GM21528 (cell line): ENCODE measurements at regions not wholly inside any gene's neighbourhood (a gene's known extent, or its start where the extent isn't known, plus 50 kb on each side); places are given as distances from the start of the nearest gene placed in this dataset.

Source experiments
- ATAC-seq: cut with Tn5 transposase; IDR thresholded peaks from one replicate; pipeline ENCODE4 v1.9.1; 2021; ENCODE audit warnings: mild to moderate bottlenecking, moderate library complexity; ENCODE audit not compliant: unreplicated experiment, low FRiP score

DNA sequence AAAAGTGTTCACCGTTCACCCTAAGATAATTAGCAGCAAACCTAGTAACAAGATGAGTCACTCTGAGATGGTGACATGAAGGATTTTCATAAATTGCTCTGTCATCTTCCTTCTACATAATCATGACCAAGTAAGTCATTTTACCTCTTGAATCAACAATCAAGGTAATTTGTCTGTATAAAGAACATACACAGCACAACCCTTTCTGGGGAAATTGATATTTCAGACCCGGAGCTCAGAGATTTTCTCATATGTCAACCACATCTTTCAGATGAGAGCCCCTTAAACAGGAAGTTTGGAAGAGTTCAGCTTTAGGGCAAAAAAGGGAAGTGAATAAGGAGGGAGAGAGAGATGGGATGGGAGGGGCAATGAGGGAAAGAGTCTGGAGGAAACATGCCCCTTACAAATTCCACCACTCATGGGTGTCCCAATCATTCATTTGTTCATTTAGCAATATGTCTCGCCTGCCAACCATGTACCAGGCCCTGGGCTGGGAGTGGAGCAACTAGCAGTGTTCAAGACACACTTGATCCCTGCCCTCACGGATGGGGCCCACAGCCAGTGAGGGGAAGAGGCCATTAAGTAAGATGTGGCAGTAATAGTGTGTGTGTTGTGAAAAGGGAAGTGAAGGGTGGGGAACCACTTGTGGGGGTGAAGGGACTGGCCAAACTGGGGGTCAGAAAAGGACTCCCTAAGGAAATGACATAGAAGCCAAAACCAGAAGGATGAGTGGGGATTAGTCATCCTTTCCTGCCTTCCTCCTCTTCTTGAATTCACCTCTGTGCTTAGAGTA is 190.9 kb downstream of the MAFB start:
- ATAC-seq: no peak

DNA sequence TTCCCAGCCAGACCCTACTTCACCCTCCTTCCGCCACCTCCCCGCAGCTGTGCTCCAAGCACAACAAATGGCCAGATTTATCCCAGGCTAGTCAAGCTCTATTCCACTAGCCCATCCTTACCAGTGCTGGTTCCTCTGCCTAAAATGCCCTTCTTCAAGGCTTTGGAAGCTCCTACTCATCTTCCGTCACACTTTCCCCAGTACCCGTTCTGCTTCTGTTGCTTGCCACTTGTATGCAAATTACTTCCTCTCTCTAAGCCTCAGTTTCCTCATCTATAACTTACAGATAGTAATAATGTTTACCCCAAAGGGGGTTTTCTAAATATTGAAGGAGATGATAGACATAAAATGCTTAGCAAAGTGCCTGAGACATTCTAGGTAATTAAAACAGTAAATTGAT is 193.1 kb downstream of the MAFB start:
- no peak for ATAC-seq

DNA sequence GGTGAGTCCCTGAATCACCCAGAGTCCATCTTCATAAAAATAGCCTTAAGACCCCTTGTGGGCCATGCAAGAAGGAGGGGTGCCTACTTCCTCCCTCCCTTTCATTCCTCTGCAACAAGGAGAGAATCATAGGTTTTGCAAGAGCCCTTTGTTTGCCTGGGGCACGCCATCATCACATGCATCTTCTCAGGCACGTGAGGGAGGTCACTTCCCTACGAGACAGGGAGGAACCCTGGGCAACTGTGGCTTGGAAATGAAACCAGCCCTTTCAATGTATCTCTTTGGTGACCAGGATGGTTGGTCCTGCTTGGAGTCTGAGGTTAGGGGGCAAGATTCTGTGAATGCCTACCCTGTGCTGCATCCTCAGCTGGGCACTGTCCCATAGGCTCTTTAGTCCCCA is 194.8 kb downstream of the MAFB start:
- ATAC-seq: no peak

DNA sequence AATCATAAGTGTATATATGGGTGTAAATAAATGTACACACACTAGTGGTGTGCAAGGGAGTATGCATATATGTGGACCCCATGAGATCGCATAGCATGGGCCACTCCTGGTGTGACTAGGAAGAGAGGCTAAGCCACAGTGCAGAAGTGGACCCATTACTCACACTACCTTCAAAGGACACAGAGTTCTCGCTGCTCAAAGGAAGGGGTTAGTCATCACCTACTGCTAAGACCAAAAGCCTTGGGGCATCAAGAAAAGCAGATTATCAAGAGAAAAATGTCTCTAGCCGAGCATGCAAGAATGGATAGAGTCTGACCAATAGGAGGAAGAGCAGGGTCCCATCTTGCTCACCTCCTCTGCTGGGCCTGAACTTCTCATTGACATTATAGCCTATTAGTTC is 195.5 kb downstream of the MAFB start:
- no peak for ATAC-seq

DNA sequence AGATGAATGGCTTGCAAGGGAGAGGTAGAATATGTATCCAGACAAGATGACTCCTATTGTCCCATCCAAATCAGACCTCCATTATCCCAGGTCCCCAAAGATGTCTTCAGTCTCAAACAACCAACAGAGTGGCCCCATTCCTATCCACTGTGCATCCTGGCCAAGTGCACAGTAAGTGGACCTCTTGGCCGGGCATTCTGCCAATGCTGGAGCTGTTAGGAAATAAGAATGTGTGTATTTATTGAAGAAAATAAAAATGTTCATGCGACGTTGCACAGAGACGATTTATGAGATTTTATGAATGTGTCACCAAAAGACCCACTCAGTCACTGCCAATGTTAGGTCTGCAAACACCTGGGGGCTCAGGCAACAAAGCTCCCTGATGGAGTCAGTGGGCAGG is 196.0 kb downstream of the MAFB start:
- no peak for ATAC-seq

DNA sequence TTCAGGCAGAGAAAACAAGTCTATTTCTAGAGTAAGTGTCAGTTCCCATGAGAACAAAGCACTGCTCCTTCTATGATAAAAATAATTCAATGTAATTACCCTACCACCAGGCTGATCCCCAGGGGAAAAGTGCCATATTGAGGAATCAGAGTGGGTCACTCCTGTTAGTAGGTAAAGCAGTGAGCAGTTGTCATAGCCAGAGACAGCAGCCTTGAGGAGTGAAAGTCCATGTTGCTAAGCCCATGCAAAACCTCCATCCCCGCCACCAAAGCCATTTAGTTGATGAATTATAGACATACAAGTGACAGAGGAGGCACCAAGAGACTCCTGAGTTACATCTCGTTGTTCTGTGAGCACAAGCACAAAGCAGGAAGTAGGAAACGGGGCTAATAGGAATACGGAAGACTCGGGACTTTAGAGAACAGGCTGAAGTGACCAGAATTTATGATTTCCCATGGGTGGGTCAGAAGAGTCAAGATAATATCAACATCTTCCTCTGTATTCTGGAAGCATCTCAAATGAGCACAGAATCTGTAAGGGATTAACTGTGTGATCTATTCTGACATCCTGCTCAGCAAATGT is 197.9 kb downstream of the MAFB start:
- ATAC-seq: no peak

DNA sequence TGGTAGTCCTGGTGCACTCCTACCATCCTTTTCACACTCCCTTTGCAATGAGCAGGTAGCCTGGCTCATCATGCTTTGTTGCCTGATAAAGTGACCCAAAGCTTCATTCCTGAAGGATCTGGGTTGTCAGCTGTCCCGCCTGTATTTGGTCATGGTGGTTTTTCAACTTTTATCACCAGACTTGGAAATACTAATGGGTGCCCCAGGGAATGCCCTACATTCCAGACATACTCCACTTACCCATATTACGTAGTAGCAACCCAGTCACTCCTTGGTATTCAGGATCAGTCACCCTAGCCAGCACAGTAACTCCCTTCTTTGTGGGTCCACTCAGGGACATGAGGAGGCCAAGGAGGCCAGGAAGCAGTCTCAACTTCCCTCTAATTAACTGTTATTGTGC is 199.2 kb downstream of the MAFB start:
- no peak for ATAC-seq

DNA sequence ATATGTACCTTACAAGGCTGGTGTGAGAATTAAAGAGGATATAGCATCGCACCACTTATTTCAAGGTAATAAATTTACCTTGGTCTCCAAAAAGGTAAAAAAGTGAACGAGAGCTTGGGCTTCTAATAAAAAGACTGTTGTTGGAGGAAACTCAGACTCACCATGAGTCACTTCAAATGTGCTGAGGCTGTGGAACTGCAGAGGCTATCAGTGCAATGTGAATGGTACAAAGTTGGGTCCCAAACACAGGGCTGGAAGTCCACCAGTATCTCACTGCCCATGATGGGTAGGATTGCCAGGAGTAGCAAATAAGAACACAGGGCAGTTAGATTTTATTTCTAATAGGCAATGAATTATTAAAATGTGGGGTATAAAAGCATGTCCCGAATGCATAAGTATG is 200.6 kb downstream of the MAFB start:
- no peak for ATAC-seq

DNA sequence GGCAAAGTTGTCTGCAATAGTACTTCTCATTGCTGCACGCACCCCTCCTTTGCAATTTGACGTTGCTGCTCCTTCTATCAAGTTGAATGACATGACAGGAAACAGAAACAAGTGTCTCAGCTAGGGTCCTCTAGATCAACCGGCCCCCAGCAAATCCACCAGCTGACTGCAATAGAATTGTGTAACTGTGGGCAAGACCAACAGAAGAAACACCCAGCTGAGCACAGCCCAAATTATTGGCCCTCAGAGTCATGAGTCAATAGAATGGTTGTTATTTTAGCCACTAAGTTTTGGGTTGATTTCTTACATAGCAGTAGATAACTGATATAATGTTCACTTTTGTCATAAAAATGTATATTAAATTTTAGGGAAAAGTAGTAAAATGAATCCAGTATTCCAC is 202.7 kb downstream of the MAFB start:
- ATAC-seq: no peak

DNA sequence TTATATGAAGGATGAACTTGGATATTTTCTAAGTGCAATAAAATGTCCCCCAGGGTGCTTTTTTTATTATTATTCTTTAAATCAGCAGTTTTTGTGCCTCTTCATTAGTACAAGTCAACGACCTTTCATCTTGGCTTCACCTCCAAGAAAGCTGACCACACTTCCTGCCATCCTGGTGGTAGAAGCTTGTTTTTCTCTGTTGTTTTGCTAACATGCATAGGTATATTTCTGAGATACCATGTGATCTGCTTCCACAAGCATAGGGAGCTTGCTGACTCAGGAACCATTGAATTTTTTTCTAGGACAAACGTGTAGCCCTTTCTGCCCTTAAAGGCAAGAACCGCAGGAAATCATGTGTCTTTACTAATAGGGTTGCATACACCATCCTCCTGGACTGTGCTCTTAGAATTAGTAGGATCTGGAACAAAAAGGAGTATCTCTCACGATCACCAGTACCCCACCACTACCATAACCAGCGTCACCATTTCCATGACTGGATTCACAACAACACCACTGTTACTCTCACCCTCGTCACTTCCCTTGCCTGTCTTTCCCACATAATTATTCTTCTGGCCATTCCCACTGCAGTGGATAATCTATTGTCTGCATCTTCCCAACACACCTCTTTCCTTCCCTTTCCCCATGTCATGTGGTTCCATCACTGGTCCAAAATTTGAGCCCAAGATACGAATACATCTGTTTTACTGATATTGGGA is 207.1 kb downstream of the MAFB start:
- no peak for ATAC-seq

DNA sequence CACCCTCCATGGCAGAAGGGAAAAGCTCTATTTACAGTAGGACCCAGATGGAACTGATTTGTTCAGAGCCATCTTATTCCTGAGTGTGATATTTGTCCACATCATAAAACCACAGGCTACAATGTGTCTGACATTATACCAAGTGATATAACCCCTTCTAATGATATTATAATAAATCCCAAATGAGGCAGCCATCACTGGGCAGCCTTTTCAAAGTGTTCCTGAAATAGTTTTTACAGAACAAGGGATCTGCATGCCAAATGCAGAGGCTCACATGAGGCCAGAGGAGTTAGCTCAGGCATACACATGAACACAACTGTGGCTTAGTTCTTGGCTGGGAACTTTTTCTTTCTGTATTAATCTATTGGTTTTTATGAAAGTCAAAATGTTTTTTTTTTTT is 207.7 kb downstream of the MAFB start:
- no peak for ATAC-seq

DNA sequence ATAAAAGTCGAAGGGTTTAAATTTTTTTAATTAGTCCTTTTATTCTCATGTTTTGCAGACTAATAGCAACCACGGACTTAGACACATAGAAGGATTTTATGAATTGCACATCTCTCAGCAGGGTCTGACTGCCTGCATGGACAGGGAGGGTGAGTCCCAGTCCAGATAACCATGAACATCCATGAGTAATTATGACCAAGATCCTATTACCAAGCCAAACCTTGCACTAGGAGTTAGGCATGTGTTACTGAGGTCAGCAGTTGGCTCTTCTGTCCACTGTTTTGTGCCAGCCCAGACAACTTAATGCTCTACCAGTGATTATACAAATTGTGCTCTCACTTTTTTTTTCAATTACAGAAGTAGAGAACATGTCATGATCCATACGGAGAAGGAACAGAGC is 211.2 kb downstream of the MAFB start:
- no peak for ATAC-seq

DNA sequence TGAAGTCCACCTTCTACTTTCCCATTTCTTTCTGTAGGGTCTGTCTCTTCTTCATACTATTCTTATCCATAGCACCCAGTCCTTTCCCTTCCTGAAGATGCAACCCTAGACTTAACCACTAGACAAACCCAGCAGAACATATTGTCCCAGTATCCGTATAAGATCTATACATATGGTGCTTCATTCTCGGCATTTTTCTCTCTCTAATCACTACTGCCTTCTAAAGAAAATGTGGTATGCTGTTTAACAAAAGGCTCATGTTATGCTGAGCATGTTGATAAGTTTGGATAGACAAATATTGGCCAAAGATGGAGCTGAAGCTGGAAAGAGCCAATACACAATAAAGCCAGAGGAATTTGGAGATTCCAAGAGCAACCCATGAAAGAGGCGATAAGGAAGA is 212.6 kb downstream of the MAFB start:
- no peak for ATAC-seq

DNA sequence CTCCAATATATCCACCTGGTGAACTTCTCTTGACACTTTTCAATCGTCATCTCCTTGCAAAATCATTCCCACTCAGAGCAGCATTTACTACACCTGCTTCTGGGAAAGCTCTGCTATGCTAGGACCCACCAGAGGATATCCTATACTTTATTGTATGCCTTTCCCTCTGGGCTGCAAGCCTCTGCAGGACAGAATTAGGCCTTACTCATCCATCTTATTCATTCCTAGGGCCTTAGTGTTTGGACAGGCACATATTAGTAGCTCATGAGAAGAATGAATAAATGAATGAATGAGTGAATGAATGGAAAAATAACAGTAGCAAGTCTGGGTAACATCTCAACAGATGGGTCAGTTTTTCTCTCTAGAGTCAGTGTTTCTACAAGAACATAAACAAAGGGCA is 216.1 kb downstream of the MAFB start:
- ATAC-seq: no peak

DNA sequence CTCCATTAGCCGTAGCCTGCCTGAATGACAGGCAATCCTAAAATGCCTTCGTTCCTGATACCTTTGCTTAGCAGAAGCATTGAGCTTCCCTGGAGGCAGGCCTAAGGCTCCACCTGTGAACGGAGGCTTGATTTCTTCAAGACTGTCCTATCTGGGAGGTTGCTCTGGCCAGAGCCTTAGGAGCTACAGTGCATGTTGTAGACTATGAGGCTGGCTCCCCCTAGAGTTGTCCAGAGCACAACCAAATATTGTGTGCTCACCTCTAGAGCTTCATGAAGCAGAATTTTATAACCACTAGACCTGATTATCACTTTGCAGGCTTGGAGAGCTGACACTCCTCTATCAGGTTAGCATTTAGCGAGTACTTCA is 217.8 kb downstream of the MAFB start:
- ATAC-seq: no peak

DNA sequence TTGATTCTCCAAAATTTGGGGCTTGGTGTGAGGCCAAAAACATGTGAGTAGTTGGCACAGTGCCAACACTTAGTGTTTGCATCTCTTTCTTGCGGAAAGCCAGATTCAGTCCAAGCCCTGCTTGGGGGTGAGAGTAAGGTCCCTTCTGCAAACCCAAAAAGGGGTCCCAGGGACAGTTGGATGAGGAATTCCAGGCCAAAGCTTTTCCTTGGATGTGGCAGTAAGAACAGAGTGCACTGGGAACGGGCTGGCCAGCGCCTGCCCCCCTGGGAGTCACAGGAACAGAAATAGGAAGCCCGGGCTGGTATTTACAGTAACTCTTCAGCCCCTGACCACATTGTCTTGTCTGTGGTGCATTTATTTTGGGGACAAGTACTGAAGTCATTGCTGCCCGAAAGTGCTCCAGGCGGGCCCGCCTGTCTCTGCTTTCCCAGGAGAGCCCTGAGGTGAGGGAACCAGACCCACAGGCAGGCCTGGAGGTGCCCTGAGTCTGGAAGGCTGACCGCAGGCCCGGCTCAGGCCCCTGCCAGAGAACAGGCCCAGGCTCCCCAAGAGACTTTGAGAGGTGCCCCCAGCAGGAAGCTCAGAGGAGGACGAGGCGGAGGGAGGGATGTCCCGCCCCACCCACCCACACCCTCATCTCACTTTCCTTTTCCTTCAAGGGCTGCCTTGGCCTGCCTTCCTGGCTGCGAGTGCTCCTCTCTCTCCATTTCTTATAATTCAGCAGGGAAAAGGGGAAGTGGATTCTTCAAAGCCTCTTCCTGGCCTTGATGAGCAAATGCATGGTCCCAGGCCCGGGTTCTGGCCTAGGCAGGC is 218.4 kb downstream of the MAFB start:
- no peak for ATAC-seq

DNA sequence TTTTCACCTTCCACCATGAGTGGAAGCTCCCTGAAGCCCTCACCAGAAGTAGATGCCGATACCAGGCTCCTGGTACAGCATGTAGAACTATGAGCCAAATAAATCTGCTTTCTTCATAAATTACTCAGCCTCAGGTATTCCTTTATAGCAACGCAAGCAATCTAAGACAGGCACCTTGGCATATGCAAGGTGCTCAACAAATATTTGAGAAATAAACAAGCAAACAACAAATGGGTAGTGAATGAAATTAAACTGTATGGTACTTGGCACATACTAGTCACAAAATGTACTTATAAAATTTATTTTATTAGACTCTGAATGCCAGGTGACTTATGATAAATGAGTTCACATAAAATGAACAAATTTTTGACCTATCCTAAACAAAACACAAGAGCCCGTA is 220.3 kb downstream of the MAFB start:
- no peak for ATAC-seq

DNA sequence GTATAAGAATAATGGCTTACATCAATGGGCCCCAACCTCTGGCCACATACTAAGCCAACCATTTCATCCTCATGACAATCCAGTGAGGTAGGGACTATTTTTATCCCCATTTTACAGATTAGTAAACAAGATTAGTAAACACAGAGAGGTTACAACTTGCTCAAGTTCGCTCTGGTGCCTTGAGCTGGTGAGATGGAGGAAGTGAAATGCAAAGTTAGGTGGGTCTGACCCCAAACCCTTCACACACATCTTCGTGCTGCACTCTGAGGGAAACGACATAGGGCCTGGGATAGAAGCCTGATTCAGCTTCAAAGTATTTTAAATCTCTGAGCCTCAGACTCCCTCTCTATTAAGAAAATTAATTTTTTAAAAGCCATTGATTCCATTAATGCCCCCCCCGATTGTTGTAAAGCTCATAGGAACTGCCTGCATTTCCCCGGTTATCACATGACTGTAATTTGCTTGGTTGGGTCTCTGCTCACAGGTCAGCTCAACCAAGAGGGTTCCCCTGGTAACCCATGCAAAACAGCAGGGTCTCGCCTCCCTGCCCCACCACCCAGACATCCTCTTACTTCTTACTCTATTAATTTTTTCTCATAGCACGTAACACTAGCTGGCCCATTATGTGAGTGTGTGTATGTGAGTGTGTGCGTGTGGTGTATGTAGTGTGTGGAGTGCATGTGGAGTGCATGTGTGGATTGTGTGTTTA is 221.2 kb downstream of the MAFB start:
- no peak for ATAC-seq

DNA sequence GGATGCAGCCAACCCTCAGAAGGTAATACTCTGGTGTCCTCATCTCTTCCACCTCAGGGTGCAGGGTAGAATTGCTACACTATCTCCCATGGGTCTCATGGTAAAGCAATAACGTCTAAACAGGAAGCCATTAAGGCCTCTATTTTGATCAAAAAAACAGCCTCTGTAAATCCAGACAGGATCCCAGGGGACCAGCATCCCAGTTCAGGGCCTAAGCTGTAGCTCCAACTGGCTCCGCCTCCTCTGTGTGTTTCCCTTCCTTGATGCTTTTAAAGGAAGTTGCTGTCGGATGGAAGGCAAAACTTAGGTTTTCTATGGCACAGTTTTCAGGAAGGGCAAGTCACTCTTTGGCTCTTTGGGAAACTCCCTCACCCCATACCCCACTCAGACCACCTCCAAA is 222.0 kb downstream of the MAFB start:
- ATAC-seq: no peak

DNA sequence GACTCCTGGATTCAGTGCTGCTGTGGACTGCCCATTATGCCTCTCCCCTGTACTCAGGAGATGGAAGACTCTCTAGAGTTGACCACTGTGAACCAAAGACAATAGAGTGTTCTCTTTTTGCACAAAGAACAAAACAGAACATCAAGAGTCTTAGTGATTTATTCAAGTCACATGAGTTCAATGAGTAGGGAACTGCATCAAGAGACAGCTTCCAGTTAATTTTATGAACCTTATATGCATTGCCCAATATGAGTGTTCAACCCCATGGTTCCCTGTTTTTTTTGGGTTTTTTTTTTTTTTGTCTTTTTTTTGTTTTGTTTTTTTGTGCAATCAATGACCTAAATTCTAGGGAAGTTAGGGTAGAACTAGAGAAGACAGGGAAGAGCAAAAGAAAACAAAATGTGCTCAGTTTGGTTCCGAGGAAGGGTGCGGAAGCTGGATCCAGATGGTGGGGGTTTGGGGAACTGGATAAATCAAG is 224.3 kb downstream of the MAFB start:
- no peak for ATAC-seq
